ENCODE measurements at regions not wholly inside any gene's neighbourhood (a gene's known extent, or its start where the extent isn't known, plus 50 kb on each side); places are given as distances from the start of the nearest gene placed in this dataset.

GRCh38 chr6:9002833-9003232 lies 567.5 kb upstream of the SLC35B3 start:
- TF ChIP-seq CTCF (IDR thresholded peaks at IDR 0.05) = no peak
- TF ChIP-seq POLR2A (IDR thresholded peaks at IDR 0.05) = no peak
- no peak for TF ChIP-seq POLR2AphosphoS5 (IDR thresholded peaks at IDR 0.05; ENCODE audit: insufficient read depth in 1 of 2, low read depth in 1 of 2)

Measured in vagina (tissue), 2 donors.